ENCODE measurements at regions not wholly inside any gene's neighbourhood (a gene's known extent, or its start where the extent isn't known, plus 50 kb on each side); places are given as distances from the start of the nearest gene placed in this dataset.

GRCh38 chr18:73782405-73782804 is 365.2 kb downstream of the FBXO15 start:
- DNase-seq: no peak

GRCh38 chr18:73780218-73780617 is 367.4 kb downstream of the FBXO15 start:
- no peak for DNase-seq

- no peak for DNase-seq
Observed at GRCh38 chr18:73778032-73778359, 369.6 kb downstream of the FBXO15 start.

- no peak for DNase-seq
Observed at GRCh38 chr18:73777356-73778031, 370.1 kb downstream of the FBXO15 start.

- DNase-seq: no peak
Observed at GRCh38 chr18:73774811-73775509, 372.7 kb downstream of the FBXO15 start.

- no peak for DNase-seq
Observed at GRCh38 chr18:73768043-73768442, 379.6 kb downstream of the FBXO15 start.

- no peak for DNase-seq
Observed at GRCh38 chr18:73766910-73767515, 380.6 kb downstream of the FBXO15 start.

GRCh38 chr18:73758446-73758845 is 389.2 kb downstream of the FBXO15 start:
- DNase-seq: no peak

- no peak for DNase-seq
Observed at GRCh38 chr18:73756256-73757091, 391.2 kb downstream of the FBXO15 start.

GRCh38 chr18:73752965-73753364 is 394.7 kb downstream of the FBXO15 start:
- DNase-seq: no peak

- no peak for DNase-seq
Observed at GRCh38 chr18:73752546-73752945, 395.1 kb downstream of the FBXO15 start.

GRCh38 chr18:73750052-73750451 is 397.6 kb downstream of the FBXO15 start:
- DNase-seq: no peak

GRCh38 chr18:73749304-73749703 is 398.3 kb downstream of the FBXO15 start:
- no peak for DNase-seq

GRCh38 chr18:73748731-73749130 is 398.9 kb downstream of the FBXO15 start:
- DNase-seq: no peak

- DNase-seq: no peak
Observed at GRCh38 chr18:73746101-73746500, 401.5 kb downstream of the FBXO15 start.

- no peak for DNase-seq
Observed at GRCh38 chr18:73742957-73743356, 404.7 kb downstream of the FBXO15 start.

GRCh38 chr18:73741946-73742345 is 405.7 kb downstream of the FBXO15 start:
- no peak for DNase-seq

GRCh38 chr18:73739098-73739497 is 408.5 kb downstream of the FBXO15 start:
- no peak for DNase-seq

- DNase-seq: no peak
Observed at GRCh38 chr18:73737990-73738389, 409.6 kb downstream of the FBXO15 start.

GRCh38 chr18:73735836-73736235 is 411.8 kb downstream of the FBXO15 start:
- no peak for DNase-seq

- no peak for DNase-seq
Observed at GRCh38 chr18:73733806-73734314, 413.8 kb downstream of the FBXO15 start.

- DNase-seq: no peak
Observed at GRCh38 chr18:73733376-73733775, 414.3 kb downstream of the FBXO15 start.

GRCh38 chr18:73728657-73729056 is 419.0 kb downstream of the FBXO15 start:
- DNase-seq: no peak

All from CD4-positive, alpha-beta T cell treated with Interleukin-6 for 4 hours (primary cell).